Fibroblast of lung (primary cell): ENCODE measurements at regions not wholly inside any gene's neighbourhood (a gene's known extent, or its start where the extent isn't known, plus 50 kb on each side); places are given as distances from the start of the nearest gene placed in this dataset.

Experiments
- CTCF ChIP-seq, 2 donors: IDR thresholded peaks in 1 of 2; conservative IDR thresholded peaks in 1 of 2; 1 replicate in 1 of 2; 2 replicates in 1 of 2; pipeline ENCODE4 v1.5.1; 2011 to 2012; ENCODE audit warnings: low read length in 2 of 2, control low read depth in 1 of 2, inconsistent platforms in 1 of 2, low read depth in 1 of 2, mild to moderate bottlenecking in 1 of 2
- EZH2 ChIP-seq: IDR thresholded peaks from 2 replicates; pipeline ENCODE4 v1.5.1; 2012; ENCODE audit warnings: low read length, control low read depth, mild to moderate bottlenecking; ENCODE audit errors: missing control alignments

GRCh38 chr7:17669204-17669603, 271.1 kb downstream of the SNX13 start:
- no peak for TF ChIP-seq CTCF (conservative IDR thresholded peaks at IDR 0.05 in 1 of 2, IDR thresholded peaks at IDR 0.05 in 1 of 2; ENCODE audit: low read depth in 1 of 2, low read length in 2 of 2)
- no peak for TF ChIP-seq EZH2
